PC-3 (cell line): ENCODE measurements at regions not wholly inside any gene's neighbourhood (a gene's known extent, or its start where the extent isn't known, plus 50 kb on each side); places are given as distances from the start of the nearest gene placed in this dataset.

Experiments
- ATAC-seq: fragments of 200-7000 bp; cut with Tn5 transposase; 2 replicates; pipeline ENCODE4 v1.9.1; 2020; ENCODE audit warnings: mild to moderate bottlenecking, moderate library complexity
- BruUV-seq: library from RNA; stranded (reverse); fragments of 400-500 nt; replicated peaks from 2 replicates; lab custom pipeline; 2021; lab: Mats Ljungman, UMichigan
- CTCF ChIA-PET: fragments of 300-600 bp; sonication (Branson Sonifier 250); formaldehyde crosslinking; loops from one replicate; lab custom pipeline; 2022; ENCODE audit warnings: antibody characterized with exemption; lab: Charles Lee
- POLR2A ChIA-PET: fragments of 300-600 bp; sonication (Branson Sonifier 250); formaldehyde crosslinking; loops from one replicate; lab custom pipeline; 2022; ENCODE audit warnings: antibody characterized with exemption; ENCODE audit not compliant: unreplicated experiment; lab: Charles Lee
- DNase-seq: peaks from one replicate; pipeline ENCODE4 v3.0.0-alpha.2; 2015
- H2AFZ ChIP-seq: fragments of 300-600 bp; sonication (generic); 2 replicates; pipeline ENCODE4 v1.6.0; 2016; ENCODE audit warnings: antibody characterized with exemption, low read length
- H3F3A ChIP-seq: fragments of 300-600 bp; sonication (generic); one replicate; pipeline ENCODE4 v1.6.0; 2017; ENCODE audit warnings: antibody characterized with exemption, low read length, control low read depth, mild to moderate bottlenecking; ENCODE audit not compliant: unreplicated experiment
- H3K27ac ChIP-seq: fragments of 300-600 bp; sonication (generic); 2 replicates; pipeline ENCODE4 v1.5.1; 2016; ENCODE audit warnings: mild to moderate bottlenecking, low read length
- H3K27me3 ChIP-seq: fragments of 300-600 bp; sonication (generic); 2 replicates; pipeline ENCODE4 v1.6.1; 2016; ENCODE audit warnings: low read length, mixed read lengths
- H3K36me3 ChIP-seq: fragments of 300-600 bp; sonication (generic); 2 replicates; pipeline ENCODE4 v1.6.1; 2016; ENCODE audit warnings: low read depth, mixed run types, low read length, mixed read lengths
- H3K4me1 ChIP-seq: fragments of 300-600 bp; sonication (generic); 2 replicates; pipeline ENCODE4 v1.5.1; 2016; ENCODE audit warnings: low read length; ENCODE audit not compliant: insufficient read depth
- H3K4me2 ChIP-seq: fragments of 300-600 bp; sonication (generic); 2 replicates; pipeline ENCODE4 v1.6.0; 2016; ENCODE audit warnings: low read length
- H3K4me3 ChIP-seq: fragments of 300-600 bp; sonication (generic); 2 replicates; pipeline ENCODE4 v1.5.1; 2016; ENCODE audit warnings: mild to moderate bottlenecking, low read length, mixed read lengths
- H3K79me2 ChIP-seq: fragments of 300-600 bp; sonication (generic); 2 replicates; pipeline ENCODE4 v1.6.1; 2017; ENCODE audit warnings: low read length, mixed read lengths
- H3K9ac ChIP-seq: fragments of 300-600 bp; sonication (generic); 2 replicates; pipeline ENCODE4 v1.6.0; 2016; ENCODE audit warnings: mild to moderate bottlenecking, low read length
- H3K9me2 ChIP-seq: fragments of 300-600 bp; sonication (generic); replicated peaks from 2 replicates; pipeline ENCODE4 v1.6.1; 2016; ENCODE audit warnings: mixed run types, low read length, mixed read lengths
- H3K9me3 ChIP-seq: fragments of 300-600 bp; sonication (generic); 2 replicates; pipeline ENCODE4 v1.6.1; 2016; ENCODE audit warnings: low read length, mixed read lengths
- H4K20me1 ChIP-seq: fragments of 300-600 bp; sonication (generic); 2 replicates; pipeline ENCODE4 v1.6.1; 2016; ENCODE audit warnings: low read length, mixed read lengths
- CTCF ChIP-seq: fragments of 300-600 bp; sonication (generic); conservative IDR thresholded peaks from 2 replicates; pipeline ENCODE4 v1.5.1; 2017; ENCODE audit warnings: antibody characterized with exemption, low read depth, mild to moderate bottlenecking, low read length
- EZH2 ChIP-seq: fragments of 300-600 bp; sonication (generic); IDR thresholded peaks from one replicate; pipeline ENCODE4 v1.6.1; 2017; ENCODE audit warnings: antibody characterized with exemption, mild to moderate bottlenecking, low read length; ENCODE audit not compliant: unreplicated experiment
- EZH2phosphoT487 ChIP-seq: fragments of 300-600 bp; sonication (generic); IDR thresholded peaks from 2 replicates; pipeline ENCODE4 v1.6.1; 2018; ENCODE audit warnings: mild to moderate bottlenecking, antibody characterized with exemption, low read length, borderline replicate concordance
- intact Hi-C: fragments of 100-400 bp; cut with micrococcal nuclease; formaldehyde crosslinking; loops from 2 replicates; pipeline ENCODE4 v1.9.0; 2023

DNA sequence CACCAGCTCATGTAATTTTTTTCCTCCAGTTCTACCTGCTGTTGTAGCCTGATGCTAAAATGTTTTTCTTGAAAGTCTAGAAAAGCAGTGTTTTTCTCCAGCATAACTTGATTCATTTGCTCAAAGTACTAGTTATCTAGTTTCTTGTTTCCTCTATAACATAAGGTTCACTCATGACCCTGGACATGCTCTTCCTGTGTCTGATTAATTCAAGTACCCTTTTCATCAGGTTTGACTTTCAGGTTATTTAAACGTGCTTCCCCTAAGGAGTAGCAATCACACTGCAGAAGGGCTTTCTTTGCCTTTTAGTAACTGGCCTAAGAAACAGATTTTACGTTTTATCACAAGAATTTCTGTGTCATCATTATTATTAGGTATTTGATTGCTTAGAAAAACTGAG is 66.8 kb upstream of the EGFL6 start:
- ChIA-PET CTCF (no interaction called here), POLR2A (no interaction called here)
- Histone ChIP-seq H3K79me2 (no peaks in the 10 kb centered on the region), H3K4me2 (no peak overlapping the region), H3F3A (no peaks in the 10 kb centered on the region), H2AFZ (no peak overlapping the region), H3K9me3 (no peaks in the 10 kb centered on the region), H3K36me3 (no peaks in the 10 kb centered on the region), H3K9me2 (no peaks in the 10 kb centered on the region), H3K4me1 (no peaks in the 10 kb centered on the region), H4K20me1 (no peaks in the 10 kb centered on the region), H3K9ac (no peak overlapping the region), H3K4me3 (no peak overlapping the region), H3K27ac (no peak overlapping the region), H3K27me3 (no peaks in the 10 kb centered on the region)
- intact Hi-C loops, result no loop called here
- DNase-seq, result no peak
- no peak for ATAC-seq
- TF ChIP-seq EZH2 (no peak), CTCF (no peak), EZH2phosphoT487 (no peak)
- BruUV-seq, result no TSS peak

- Histone ChIP-seq H3K4me3 (no peak overlapping the region), H3K4me2 (no peak overlapping the region), H3K27me3 (no peaks in the 10 kb centered on the region), H4K20me1 (no peaks in the 10 kb centered on the region), H3K9me2 (no peaks in the 10 kb centered on the region), H3K9ac (no peak overlapping the region), H3K27ac (no peak overlapping the region), H3K9me3 (no peaks in the 10 kb centered on the region), H3K79me2 (no peaks in the 10 kb centered on the region), H3K4me1 (no peaks in the 10 kb centered on the region; the same call in 1 of the 2 replicates), H3K36me3 (no peaks in the 10 kb centered on the region), H3F3A (no peaks in the 10 kb centered on the region), H2AFZ (no peak overlapping the region)
- DNase-seq, result no peak
- BruUV-seq, result no TSS peak
- TF ChIP-seq EZH2 (no peak), EZH2phosphoT487 (no peak), CTCF (no peak)
- intact Hi-C loops, result no loop called here
- CTCF ChIA-PET, result no interaction called here
- POLR2A ChIA-PET, result no interaction called here
- ATAC-seq, result no peak
Observed at GRCh38 chrX:13499736-13500135, 69.7 kb upstream of the EGFL6 start.

- H3K27ac ChIP-seq, result no peak overlapping the region
- no peak overlapping the region for H2AFZ ChIP-seq
- H3K79me2 ChIP-seq, result no peaks in the 10 kb centered on the region
- ChIA-PET CTCF (no interaction called here), POLR2A (no interaction called here)
- DNase-seq (no peak), ATAC-seq (no peak)
- no peak overlapping the region for H3K9ac ChIP-seq
- no peaks in the 10 kb centered on the region for H3K9me3 ChIP-seq
- no peaks in the 10 kb centered on the region for H3K9me2 ChIP-seq
- H3K36me3 ChIP-seq, result no peaks in the 10 kb centered on the region
- no peaks in the 10 kb centered on the region for H4K20me1 ChIP-seq
- H3F3A ChIP-seq, result no peaks in the 10 kb centered on the region
- no TSS peak for BruUV-seq
- H3K4me3 ChIP-seq, result no peak overlapping the region
- no peaks in the 10 kb centered on the region for H3K27me3 ChIP-seq
- intact Hi-C loops, result no loop called here
- TF ChIP-seq EZH2, result no peak
- TF ChIP-seq CTCF, result no peak
- no peak for TF ChIP-seq EZH2phosphoT487
- no peaks in the 10 kb centered on the region; the same call in 1 of the 2 replicates for H3K4me1 ChIP-seq
- no peak overlapping the region for H3K4me2 ChIP-seq
Observed at GRCh38 chrX:13498238-13498637, 71.2 kb upstream of the EGFL6 start.
